GM19324 (cell line): ENCODE measurements at regions not wholly inside any gene's neighbourhood (a gene's known extent, or its start where the extent isn't known, plus 50 kb on each side); places are given as distances from the start of the nearest gene placed in this dataset.

Source experiments
- ATAC-seq: cut with Tn5 transposase; IDR thresholded peaks from one replicate; pipeline ENCODE4 v1.9.1; 2021; ENCODE audit warnings: mild to moderate bottlenecking, moderate library complexity; ENCODE audit not compliant: unreplicated experiment, low FRiP score

GRCh38 chr12:115023279-115024265 is 339.6 kb upstream of the TBX3 start:
- no peak for ATAC-seq

- ATAC-seq: no peak
These were observed 336.1 kb upstream of the TBX3 start for GRCh38 chr12:115020091-115020490.

GRCh38 chr12:115017346-115017745 is 333.4 kb upstream of the TBX3 start:
- no peak for ATAC-seq

- no peak for ATAC-seq
These were observed 329.4 kb upstream of the TBX3 start for GRCh38 chr12:115013236-115013981.

GRCh38 chr12:115012861-115013235 is 328.9 kb upstream of the TBX3 start:
- no peak for ATAC-seq

- no peak for ATAC-seq
These were observed 327.7 kb upstream of the TBX3 start for GRCh38 chr12:115011703-115012102.

- no peak for ATAC-seq
These were observed 326.5 kb upstream of the TBX3 start for GRCh38 chr12:115010324-115010995.

- ATAC-seq: no peak
These were observed 325.0 kb upstream of the TBX3 start for GRCh38 chr12:115008929-115009328.

GRCh38 chr12:115004470-115005146 is 320.6 kb upstream of the TBX3 start:
- no peak for ATAC-seq

GRCh38 chr12:115002434-115002833 is 318.5 kb upstream of the TBX3 start:
- no peak for ATAC-seq

- no peak for ATAC-seq
These were observed 317.7 kb upstream of the TBX3 start for GRCh38 chr12:115001571-115002180.

GRCh38 chr12:115000038-115000437 is 316.1 kb upstream of the TBX3 start:
- no peak for ATAC-seq

GRCh38 chr12:114998750-114999128 is 314.8 kb upstream of the TBX3 start:
- ATAC-seq: no peak

GRCh38 chr12:114998118-114998749 is 314.3 kb upstream of the TBX3 start:
- ATAC-seq: no peak

- ATAC-seq: no peak
These were observed 312.4 kb upstream of the TBX3 start for GRCh38 chr12:114996382-114996781.

GRCh38 chr12:114995891-114996290 is 311.9 kb upstream of the TBX3 start:
- no peak for ATAC-seq

GRCh38 chr12:114993165-114993564 is 309.2 kb upstream of the TBX3 start:
- no peak for ATAC-seq

- no peak for ATAC-seq
These were observed 308.5 kb upstream of the TBX3 start for GRCh38 chr12:114992443-114992842.

GRCh38 chr12:114990381-114990780 is 306.4 kb upstream of the TBX3 start:
- no peak for ATAC-seq

- no peak for ATAC-seq
These were observed 302.9 kb upstream of the TBX3 start for GRCh38 chr12:114986849-114987248.
